ENCODE measurements at regions not wholly inside any gene's neighbourhood (a gene's known extent, or its start where the extent isn't known, plus 50 kb on each side); places are given as distances from the start of the nearest gene placed in this dataset.

GRCh38 chr11:26121466-26121865, 210.5 kb upstream of the ANO3 start:
- DNase-seq, result no peak

DNA sequence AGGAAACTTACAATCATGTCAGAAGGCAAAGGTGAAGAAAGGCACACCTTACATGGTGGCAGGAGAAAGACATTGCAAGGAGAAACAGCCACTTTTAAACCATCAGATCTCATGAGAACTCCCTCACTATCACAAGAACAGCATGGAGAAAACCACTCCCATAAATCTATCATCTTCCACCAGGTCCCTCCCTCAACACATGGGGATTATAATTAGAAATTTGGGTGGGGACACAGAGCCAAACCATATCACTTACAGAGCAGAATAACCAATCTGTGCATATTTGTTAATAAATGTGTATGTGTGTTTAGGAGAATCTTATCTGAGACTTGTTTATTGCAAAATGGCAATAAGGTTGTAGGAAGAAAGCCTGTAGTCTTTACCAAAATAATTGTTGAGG, 205.2 kb upstream of the ANO3 start:
- DNase-seq, result no peak

GRCh38 chr11:26127336-26127735, 204.6 kb upstream of the ANO3 start:
- no peak for DNase-seq

DNA sequence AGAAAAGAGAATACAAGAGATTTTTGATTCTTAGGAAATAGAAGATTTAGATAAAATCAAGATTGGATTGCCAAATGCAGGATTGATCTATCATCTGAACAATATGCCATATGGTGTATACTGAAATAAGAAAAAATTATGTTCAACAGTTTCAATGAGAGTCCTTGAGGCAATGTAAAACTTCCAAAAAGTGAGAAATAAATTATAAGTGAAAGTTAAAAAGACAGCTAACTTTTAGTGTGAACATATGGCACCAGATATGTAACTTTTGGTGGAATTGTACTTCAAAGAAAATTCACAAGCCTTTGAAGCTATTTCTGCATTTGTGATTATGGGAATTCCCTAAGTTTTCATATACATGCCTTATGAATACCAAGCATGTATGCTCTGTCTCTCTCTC, 200.5 kb upstream of the ANO3 start:
- no peak for DNase-seq

- no peak for DNase-seq
These were observed 197.9 kb upstream of the ANO3 start for GRCh38 chr11:26134053-26134452.

- no peak for DNase-seq
These were observed 197.2 kb upstream of the ANO3 start for GRCh38 chr11:26134481-26135355.

DNA sequence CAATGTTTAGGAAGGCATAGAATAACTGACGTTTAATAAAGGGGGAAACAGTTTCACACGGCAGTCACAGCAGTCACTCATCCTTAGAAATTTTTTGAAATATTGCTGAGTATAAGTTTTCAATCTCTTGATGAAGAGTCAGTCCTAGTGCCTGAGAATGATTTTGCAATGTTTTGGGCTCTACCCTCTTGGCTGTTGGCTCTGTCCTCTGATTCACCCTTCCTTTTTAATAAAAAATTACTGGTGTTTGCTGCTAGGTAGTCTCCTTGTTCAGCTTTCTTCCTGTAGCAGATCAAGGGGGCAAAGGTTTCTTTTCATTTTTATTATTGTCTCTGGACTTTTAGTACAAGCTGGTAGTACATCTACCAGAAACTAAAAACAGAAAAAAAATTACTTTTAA, 194.3 kb upstream of the ANO3 start:
- DNase-seq, result no peak

DNA sequence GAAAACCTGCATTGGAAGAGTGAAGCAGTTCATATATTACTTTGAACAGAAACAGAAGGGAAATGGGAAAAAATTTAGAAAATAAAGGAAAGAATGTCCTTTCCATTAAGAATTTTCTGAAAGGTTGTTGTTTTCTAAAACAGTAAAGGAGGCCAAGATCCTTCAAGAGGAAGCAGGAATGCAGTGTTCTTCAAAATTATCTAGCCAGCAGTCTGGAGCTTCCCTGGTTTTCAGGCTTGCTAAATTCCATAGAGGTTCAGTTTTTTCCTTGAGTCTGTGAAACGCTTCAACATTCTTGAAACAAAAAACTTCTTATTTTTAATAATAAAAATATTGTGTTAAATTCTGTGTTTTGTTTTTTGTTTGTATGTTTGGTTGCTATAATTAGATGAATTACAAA, 189.0 kb upstream of the ANO3 start:
- DNase-seq, result no peak

DNA sequence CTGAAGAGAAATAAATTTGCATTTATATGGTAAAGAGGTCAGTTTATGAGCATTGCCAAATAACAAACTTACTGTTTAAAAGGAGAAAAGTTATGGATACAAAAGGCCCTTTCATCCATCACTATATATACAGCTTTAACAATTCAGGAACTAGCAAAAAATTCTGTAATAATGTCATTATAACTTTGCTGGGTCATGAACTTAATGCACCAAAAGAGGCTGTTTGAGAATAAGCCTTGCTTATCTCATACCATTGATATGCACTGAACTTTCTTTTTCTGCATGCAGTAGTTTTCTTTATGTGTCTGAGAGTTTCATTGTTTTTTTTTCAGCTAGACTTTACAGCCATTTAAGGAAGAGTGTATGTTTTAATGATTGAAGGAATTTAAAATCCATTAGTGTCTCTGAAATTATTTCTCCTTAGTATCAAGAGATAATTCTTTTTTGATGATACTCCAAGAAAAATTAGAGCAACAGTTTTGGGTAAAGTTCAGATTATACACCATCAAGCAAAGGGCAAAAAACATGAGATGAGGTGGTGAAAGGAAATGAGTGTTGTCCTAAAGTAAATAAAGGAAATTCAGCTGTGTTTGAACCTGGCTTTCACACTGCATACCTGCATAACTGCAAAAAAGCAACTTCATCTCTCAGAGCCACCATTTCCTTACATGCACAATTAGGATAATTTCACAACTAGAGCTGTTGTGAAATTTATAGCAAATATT, 188.2 kb upstream of the ANO3 start:
- DNase-seq, result no peak

DNA sequence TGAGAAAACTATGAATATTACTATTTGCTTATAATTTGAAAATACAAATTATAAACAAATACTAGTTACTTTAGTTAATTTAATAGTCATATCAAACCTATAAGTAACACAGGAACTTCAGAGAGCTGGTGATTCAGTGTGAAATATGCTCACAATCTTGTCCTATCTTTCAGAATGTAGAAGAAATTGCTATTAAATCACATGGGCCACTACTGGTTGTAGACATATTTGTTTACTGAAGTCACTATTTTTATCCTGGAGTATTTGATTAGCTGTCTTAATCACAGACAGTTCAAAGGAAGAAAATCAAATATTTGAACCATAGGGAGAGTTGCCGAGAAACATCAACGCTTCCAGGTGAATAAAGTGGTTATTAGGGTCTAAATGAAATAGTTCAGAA, 187.6 kb upstream of the ANO3 start:
- DNase-seq, result no peak

- DNase-seq, result no peak
These were observed 187.0 kb upstream of the ANO3 start for GRCh38 chr11:26144911-26145310.

DNA sequence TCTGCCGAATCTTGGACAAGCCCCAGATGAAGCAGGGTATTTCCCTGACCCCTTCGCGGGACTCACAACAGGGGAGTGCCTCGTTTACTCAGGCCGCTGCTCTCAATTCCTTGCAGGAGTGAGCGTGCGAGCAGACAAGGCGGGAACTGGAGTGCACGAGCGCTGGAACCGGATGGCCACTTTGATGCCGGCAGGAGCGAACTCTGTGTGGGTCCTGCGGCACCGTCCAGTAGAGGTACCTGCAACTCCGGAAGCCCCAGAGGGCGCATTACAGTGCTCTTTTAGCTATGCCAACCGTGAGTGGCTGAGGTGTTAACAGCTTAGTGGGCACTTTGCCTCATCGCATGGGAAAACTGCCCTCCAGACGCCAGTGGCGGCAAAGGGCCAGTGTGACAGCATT, 182.3 kb upstream of the ANO3 start:
- no peak for DNase-seq

DNA sequence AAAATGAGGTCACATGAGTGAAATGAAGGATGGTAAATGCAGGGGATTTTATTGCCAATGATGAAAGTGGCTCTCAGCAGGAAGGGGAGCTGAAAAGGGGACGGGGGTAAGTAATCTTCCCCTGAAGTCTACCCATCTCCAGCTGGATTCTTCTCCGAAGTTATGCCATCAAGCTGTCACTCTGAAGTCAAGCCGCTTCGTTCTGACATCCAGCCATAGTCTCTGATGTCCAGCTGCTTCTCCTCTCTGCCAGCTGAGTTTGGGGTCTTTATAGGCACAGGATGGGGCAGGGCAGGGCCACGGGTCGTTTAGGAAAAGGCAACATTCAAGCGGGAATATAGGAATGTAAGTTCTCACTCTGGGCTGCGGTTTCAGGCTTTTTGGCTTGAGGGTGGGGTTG, 181.9 kb upstream of the ANO3 start:
- no peak for DNase-seq

- DNase-seq, result no peak
These were observed 173.7 kb upstream of the ANO3 start for GRCh38 chr11:26158251-26158650.

DNA sequence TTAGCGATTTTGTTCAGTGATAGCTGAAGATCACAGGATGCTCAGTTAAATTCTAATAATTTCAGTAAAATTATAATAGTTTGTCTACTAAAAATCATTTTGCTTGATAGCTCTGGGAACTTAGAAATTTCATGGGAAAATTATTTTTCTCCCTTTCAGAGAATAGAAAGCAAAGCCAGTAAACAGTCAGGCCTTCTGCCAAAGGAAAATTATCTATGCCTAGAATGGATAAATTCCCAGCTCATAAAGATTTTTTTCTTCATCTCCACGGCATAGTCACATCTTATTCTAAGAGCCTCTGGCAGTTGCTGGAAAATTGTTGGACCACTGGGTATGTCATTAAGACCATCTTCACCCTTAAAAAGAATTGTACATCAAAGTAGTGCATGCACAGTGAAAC, 169.6 kb upstream of the ANO3 start:
- DNase-seq, result no peak

- no peak for DNase-seq
These were observed 145.5 kb upstream of the ANO3 start for GRCh38 chr11:26186389-26186788.

DNA sequence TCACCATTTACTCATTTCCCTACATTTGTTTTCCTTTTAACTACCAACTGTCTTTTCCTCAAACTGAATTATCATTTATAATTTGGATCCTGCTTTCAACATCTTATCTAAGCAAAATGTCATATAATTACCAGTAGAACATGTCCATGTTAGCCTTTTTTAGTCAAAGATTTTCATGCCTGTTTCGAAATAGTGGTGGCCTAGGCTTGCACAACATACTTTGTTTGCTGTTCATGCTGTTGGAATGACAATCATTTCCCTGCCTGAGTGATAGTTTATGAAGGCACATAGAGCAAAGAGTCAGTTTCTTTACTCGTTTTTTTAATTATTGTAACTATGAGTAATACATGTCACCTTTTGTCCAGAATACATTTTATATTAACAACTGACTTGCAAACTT, 144.3 kb upstream of the ANO3 start:
- peak; percentile 48 for DNase-seq

- no peak for DNase-seq
These were observed 143.4 kb upstream of the ANO3 start for GRCh38 chr11:26188554-26188953.

- DNase-seq, result no peak
These were observed 140.7 kb upstream of the ANO3 start for GRCh38 chr11:26191193-26191592.

DNA sequence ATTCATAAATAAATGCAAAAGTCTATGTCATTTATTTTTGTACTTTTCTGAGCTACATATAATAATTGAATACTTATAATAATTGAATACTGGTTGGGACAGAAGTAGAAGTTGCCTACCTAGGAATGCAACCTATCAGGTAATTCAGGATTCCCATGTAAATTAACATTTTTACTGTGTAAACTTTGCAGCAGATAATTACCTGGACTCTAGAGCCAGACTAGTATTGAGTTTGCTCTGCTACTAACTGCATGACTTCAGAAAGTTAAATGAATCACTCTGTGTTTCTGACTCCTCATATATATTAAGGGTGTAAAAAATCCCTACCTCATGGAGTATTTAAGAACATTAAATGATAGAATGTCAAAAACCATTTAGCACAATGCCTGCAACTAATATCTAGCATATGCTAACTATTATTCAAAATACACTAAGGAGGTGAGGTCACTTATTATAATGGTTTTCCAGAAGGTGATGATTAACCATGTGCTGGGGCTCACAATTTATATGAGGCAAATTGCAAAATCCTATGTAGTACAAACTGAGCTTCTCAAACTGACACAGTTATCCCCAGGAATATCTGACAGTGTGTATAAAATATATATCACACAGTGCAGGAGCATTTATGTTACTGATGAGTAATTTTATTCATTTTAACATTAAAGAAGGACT, 138.1 kb upstream of the ANO3 start:
- no peak for DNase-seq

DNA sequence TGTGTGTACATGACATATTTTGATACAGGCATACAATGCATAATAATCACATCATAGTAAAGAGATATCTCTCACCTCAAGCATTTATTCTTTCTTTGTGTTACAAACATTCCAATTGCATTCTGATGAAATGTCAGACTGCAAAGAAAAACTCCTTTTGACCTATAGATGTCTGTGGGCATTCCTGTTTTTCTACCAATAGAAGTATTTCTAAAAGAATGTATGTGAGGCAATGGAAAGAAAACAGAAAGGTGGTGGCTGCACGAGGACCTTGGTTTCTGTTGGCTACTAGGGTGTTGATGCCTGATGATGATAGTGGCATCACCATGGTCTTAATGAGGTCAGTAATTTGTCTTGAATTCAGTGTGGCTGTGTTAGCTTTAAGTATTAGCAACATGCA, 137.0 kb upstream of the ANO3 start:
- DNase-seq, result no peak

- no peak for DNase-seq
These were observed 133.3 kb upstream of the ANO3 start for GRCh38 chr11:26198532-26199096.

DNA sequence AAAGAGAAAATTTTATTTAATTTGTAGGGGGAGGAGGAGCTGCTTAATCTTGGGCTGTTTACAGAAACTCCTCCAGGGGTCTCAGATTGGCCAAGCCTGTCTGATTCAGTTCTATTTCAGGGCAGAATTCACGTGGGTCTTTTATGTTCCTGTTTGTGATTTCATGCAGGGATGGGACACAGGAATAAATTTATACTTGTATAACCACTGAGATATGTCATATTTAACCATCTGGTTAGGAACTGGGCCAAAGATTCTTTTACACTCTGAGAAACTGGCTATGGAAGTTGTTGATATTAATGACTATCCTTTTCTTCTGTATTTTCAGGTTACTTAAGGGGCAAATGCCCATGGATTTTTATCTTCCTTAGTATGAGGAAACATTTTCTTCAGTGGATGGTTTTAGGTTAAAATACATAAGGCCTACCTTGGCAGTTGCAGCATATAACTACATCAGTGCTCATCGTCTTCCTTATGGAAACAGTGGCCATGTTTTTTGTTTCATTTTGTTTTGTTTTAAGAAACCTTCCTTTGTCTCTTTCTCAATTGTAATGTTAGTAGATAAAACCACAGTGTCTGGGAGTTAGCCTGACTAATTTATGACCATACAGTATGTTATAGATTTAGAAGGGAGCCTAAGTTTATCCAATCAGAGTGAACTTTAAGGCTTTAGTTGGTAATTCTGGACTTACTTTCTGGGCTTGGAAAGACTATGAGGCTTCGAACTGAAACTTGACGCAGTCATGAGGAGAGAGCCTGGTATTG, 132.4 kb upstream of the ANO3 start:
- no peak for DNase-seq

Measured in islet precursor cell (in vitro differentiated cells).